KMS-11 (cell line): ENCODE measurements at regions not wholly inside any gene's neighbourhood (a gene's known extent, or its start where the extent isn't known, plus 50 kb on each side); places are given as distances from the start of the nearest gene placed in this dataset.

Experiments
- H2AFZ ChIP-seq: fragments of 200-600 bp; sonication (generic); 2 replicates; pipeline ENCODE4 v1.6.1; 2016; ENCODE audit warnings: antibody characterized with exemption, mixed run types, low read depth
- H3K27ac ChIP-seq: fragments of 200-600 bp; sonication (generic); 2 replicates; pipeline ENCODE4 v1.6.1; 2016; ENCODE audit warnings: mild to moderate bottlenecking, mixed run types
- H3K27me3 ChIP-seq: fragments of 200-600 bp; sonication (generic); 2 replicates; pipeline ENCODE4 v1.6.1; 2017; ENCODE audit warnings: mild to moderate bottlenecking, low read depth, mixed run types, moderate library complexity; ENCODE audit not compliant: insufficient read depth
- H3K36me3 ChIP-seq: fragments of 200-600 bp; sonication (generic); 2 replicates; pipeline ENCODE4 v1.6.1; 2017; ENCODE audit warnings: mild to moderate bottlenecking, mixed run types; ENCODE audit not compliant: insufficient read depth
- H3K4me1 ChIP-seq: fragments of 200-600 bp; sonication (generic); 2 replicates; pipeline ENCODE4 v1.6.1; 2016; ENCODE audit warnings: mild to moderate bottlenecking, low read depth, mixed run types; ENCODE audit not compliant: poor library complexity, severe bottlenecking
- H3K4me2 ChIP-seq: fragments of 200-600 bp; sonication (generic); 2 replicates; pipeline ENCODE4 v1.7.0; 2016; ENCODE audit warnings: mild to moderate bottlenecking, mixed run types
- H3K4me3 ChIP-seq: fragments of 200-600 bp; sonication (generic); IDR thresholded peaks from 2 replicates; pipeline ENCODE4 v1.6.1; 2017; ENCODE audit warnings: low read depth, low read length, mixed read lengths; ENCODE audit not compliant: insufficient read depth
- H3K79me2 ChIP-seq: fragments of 200-600 bp; sonication (generic); 2 replicates; pipeline ENCODE4 v1.6.1; 2016; ENCODE audit warnings: low read depth, mixed run types; ENCODE audit not compliant: insufficient read depth
- H3K9ac ChIP-seq: fragments of 200-600 bp; sonication (generic); 2 replicates; pipeline ENCODE4 v1.6.1; 2016; ENCODE audit warnings: mild to moderate bottlenecking, mixed run types
- H4K20me1 ChIP-seq: fragments of 200-600 bp; sonication (generic); 2 replicates; pipeline ENCODE4 v1.6.1; 2016; ENCODE audit warnings: mild to moderate bottlenecking, mixed run types; ENCODE audit not compliant: insufficient read depth
- CTCF ChIP-seq: fragments of 200-600 bp; sonication (generic); conservative IDR thresholded peaks from 2 replicates; pipeline ENCODE4 v1.6.1; 2017; ENCODE audit warnings: low read depth, mild to moderate bottlenecking, antibody characterized with exemption, low read length, moderate library complexity, mixed read lengths

GRCh38 chr19:31000913-31001312 is 348.3 kb downstream of the TSHZ3 start:
- H3K4me2 ChIP-seq: no peak overlapping the region
- H3K36me3 ChIP-seq: no peaks in the 10 kb centered on the region
- no peak overlapping the region for H2AFZ ChIP-seq
- H3K9ac ChIP-seq: no peak overlapping the region
- no peak overlapping the region for H3K4me3 ChIP-seq
- no peaks in the 10 kb centered on the region for H3K4me1 ChIP-seq
- H4K20me1 ChIP-seq: no peaks in the 10 kb centered on the region
- no peaks in the 10 kb centered on the region for H3K79me2 ChIP-seq
- H3K27me3 ChIP-seq: no peaks in the 10 kb centered on the region
- TF ChIP-seq CTCF: no peak
- H3K27ac ChIP-seq: no peak overlapping the region

- TF ChIP-seq CTCF: no peak
- H3K27me3 ChIP-seq: no peaks in the 10 kb centered on the region
- H3K79me2 ChIP-seq: no peaks in the 10 kb centered on the region
Measured at GRCh38 chr19:30999726-31000125, 349.5 kb downstream of the TSHZ3 start.

GRCh38 chr19:30997222-30997621 is 352.0 kb downstream of the TSHZ3 start:
- Histone ChIP-seq H3K27ac (no peak overlapping the region), H3K9ac (no peak overlapping the region), H3K36me3 (no peaks in the 10 kb centered on the region), H3K4me1 (no peaks in the 10 kb centered on the region), H3K4me3 (no peak overlapping the region), H3K79me2 (no peaks in the 10 kb centered on the region), H3K4me2 (no peak overlapping the region), H4K20me1 (no peaks in the 10 kb centered on the region), H3K27me3 (no peaks in the 10 kb centered on the region), H2AFZ (no peak overlapping the region)
- no peak for TF ChIP-seq CTCF

More at GRCh38 chr19:30999726-31000125, 349.5 kb downstream of the TSHZ3 start:
- Histone ChIP-seq H3K36me3 (no peaks in the 10 kb centered on the region), H3K27ac (no peak overlapping the region), H4K20me1 (no peaks in the 10 kb centered on the region), H3K9ac (no peak overlapping the region), H3K4me3 (no peak overlapping the region), H3K4me1 (no peaks in the 10 kb centered on the region), H2AFZ (no peak overlapping the region), H3K4me2 (no peak overlapping the region)

GRCh38 chr19:30978639-30979038 is 370.6 kb downstream of the TSHZ3 start:
- Histone ChIP-seq H3K4me2 (no peak overlapping the region), H3K4me3 (no peak overlapping the region), H3K4me1 (no peaks in the 10 kb centered on the region), H3K36me3 (no peaks in the 10 kb centered on the region), H3K9ac (no peak overlapping the region), H3K27ac (no peak overlapping the region), H2AFZ (no peak overlapping the region), H3K27me3 (no peaks in the 10 kb centered on the region), H4K20me1 (no peaks in the 10 kb centered on the region), H3K79me2 (no peaks in the 10 kb centered on the region)
- TF ChIP-seq CTCF: no peak
